CD4-positive, alpha-beta T cell treated with Interleukin-15 for 1 hour (primary cell): ENCODE measurements at regions not wholly inside any gene's neighbourhood (a gene's known extent, or its start where the extent isn't known, plus 50 kb on each side); places are given as distances from the start of the nearest gene placed in this dataset.

Source experiments
- DNase-seq: peaks from one replicate; pipeline ENCODE4 v3.0.0-alpha.2; 2020

DNA sequence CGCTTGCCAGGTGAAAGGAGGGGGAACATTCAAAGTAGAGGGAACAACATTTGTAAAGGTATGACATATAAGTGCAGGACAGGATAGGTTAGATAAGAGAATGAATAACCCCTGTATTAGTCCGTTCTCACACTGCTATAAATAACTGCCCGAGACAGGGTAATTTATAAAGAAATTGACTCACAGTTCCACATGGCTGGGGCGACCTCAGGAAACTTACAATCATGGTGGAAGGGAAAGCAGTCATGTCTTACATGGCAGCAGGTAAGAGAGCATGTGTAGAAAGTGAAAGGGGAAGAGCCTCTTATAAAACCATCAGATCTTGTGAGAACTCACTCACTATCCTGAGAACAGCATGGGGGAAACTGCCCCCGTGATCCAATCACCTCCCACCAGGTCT lies 223.8 kb downstream of the SOX9 start:
- no peak for DNase-seq

DNA sequence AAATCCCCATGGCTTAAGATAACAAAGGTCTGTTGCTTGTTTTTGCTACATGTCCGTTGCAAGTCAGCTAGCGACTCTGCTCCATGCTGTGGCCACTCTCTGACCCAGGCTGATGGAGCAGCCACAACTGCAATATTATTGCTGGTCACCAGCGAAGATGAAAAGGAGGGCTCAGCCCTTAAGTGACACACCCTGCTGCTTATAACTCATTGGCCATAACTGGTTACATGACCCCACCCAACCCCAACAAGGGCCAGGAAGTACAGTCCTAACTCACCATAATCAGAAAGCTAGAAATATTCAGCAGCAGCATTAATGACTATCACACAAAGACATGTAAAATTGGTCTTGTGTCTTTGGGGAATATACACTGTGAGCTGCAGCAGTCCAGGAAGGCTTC lies 224.3 kb downstream of the SOX9 start:
- DNase-seq, result no peak

DNA sequence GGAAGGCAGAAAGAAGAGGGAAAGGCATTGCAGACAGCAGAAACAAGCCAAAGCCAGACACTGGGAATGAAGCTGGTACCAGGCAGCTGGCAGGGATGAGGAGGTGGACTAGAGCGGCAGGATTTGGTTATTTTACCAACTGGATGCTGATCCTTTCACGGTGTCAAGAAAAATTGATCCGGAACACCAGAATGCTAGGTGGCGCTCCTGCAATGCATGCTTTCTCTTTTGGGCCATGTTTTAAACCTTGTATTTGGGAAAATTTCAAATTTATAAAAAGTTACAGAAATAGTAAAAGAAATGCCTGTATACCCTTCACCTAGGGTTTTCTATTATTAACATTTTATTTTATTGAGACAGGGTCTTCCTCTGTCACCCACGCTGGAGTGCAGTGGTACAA lies 224.7 kb downstream of the SOX9 start:
- no peak for DNase-seq

DNA sequence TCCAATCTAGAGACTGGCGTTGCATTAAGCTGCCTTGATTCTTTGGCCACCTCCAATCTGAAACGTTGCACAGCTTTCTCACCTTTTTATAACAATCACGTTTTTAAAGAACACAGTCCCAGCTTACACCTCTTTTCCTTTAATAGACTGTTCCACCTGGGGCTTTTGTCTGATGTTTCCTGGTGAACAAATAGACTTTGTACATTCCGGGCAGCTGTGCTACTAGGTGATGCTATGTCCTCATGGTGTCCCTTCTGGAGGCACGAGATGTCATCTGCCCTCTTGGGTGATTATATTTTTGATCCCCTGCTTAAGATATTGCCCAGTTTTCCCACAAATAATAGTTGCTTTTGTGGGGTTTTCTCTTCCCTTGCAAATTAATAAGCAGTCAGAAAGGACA lies 225.5 kb downstream of the SOX9 start:
- no peak for DNase-seq

DNA sequence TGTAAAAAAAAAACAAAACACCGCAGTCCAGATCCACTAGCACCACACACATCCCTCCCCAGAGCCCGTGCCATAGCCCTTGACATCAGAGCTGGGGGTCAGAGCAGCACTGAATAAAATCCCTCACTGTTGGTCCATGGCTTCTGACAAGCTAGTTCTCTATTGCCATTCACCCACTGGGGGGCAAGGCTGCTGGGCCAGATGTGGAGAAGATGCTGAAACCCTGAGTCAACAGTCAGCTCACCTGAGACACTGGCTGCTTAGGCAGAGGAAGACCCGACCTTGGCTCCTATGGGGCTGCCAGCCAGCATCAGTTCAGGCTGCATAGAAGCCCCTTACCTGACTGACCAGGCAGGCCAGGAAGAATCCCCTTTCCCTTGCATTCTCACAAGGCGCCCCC lies 228.2 kb downstream of the SOX9 start:
- DNase-seq, result no peak

DNA sequence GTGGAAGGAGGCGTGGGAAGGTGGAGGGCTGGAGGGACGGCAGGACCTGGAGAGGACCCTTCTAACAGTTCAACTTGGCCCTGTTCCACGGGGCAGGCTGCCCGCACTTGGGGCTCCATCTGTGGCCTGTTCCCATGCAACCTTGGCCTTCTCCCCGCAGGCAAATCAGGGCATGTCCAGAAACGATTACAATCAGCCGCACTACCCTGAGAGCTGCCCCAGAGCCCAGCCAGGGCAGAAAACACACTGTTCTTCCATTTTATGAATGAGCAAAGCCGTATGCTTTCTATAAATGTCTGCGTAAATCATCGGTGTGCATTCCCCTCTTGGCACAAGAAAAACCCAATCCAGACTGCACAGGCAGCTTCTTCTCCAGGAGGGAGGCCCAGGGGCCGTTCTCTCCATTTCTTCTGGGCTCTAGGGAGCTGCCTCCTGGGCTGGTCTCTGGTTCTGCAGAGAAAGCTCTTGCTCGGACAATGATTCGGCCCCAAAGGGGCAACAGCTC lies 228.7 kb downstream of the SOX9 start:
- no peak for DNase-seq

DNA sequence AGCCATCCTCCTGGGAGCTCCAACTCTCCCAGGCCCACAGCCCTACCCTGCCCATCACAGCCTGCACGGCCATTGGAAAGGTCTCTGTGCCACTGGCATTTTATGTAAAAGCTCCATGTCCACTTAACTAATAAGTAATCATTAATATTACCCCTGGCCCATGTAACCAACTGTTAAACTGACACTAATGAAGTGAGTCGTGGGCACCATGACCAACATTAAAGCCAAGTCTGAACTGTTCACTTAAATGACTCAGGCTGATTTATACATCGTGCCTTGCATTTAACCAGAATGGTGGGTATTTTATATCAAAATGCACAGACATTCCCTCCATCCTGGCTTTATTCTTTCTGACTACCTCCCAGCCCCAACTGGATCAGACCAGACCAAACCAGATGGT lies 229.3 kb downstream of the SOX9 start:
- no peak for DNase-seq

DNA sequence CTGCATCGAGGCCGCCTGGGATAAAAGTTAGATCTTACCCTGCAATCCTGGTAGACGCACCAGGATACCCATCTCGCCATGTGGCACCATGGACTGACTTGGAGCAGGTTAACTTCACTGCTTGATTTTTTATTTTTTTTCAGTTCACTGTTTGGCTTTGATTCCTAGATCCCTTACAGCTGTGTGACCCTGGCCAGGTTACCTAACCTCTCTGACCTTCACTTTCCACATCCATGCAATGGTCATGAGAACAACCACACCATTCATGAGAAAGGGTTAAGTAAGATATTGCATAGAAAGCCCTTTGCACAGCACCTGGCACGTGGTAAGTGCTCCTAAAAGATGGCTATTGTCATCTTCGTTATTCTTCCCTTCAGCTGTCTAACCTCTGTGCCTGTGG lies 230.5 kb downstream of the SOX9 start:
- no peak for DNase-seq

DNA sequence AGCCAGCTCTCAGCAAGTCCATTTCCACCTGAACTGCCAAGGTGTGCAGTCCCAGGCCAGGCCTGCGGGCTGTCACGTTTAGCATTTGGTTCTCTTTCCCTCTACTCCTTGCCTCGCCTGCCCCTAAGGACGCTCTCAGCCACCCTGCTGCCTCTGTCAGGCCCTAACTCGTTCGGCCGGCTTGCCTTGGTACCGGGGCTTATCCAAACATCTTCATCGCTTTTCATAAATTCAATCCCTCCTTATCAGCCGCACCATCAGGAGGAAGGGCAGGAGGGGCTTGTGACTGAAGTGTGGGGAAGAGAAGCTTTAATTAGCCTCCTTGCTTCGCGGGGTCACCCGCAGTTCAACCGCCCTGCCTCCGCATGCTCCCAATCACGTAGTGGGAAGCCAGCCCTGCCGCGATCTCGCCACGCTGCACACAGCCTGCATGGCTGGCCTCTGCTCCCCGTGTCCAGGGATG lies 231.1 kb downstream of the SOX9 start:
- no peak for DNase-seq

DNA sequence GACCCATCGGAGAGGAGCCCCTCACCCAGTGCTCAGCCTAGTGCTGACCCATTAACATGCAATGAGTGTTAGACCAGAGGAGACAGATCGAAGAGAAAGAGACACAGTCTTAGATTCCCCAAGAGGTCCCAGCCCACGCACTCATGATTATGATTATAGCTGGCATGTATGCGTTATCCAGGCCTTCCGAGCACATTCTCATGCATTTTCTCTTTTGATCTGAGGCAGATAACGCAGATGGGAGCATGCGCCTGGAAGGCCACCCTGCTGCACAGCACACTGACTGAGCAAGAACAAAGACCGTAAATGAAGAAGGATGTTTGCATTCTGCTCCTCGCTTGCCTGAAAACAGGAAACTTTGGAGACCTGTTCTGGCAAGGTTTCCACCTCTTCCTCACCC lies 232.7 kb downstream of the SOX9 start:
- DNase-seq, result no peak

DNA sequence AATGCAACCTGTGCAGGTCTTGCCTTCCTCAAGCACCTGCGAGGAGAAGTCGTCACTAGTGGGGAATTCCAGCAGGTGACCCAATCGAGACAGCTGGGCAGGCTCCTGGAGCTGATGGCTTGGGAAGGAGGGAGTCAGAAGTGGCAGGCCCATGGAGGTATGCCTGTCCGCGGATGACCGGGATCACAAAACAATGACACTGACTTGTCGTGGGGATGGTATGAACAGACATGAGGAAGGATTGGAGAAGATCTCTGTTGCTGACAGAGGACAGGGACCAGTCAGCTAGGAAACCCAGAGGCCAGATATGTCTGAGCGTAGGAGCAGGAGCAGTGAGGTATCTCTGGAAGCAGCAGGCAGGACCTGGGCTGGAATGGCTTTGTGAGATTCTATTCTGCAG lies 233.3 kb downstream of the SOX9 start:
- no peak for DNase-seq

DNA sequence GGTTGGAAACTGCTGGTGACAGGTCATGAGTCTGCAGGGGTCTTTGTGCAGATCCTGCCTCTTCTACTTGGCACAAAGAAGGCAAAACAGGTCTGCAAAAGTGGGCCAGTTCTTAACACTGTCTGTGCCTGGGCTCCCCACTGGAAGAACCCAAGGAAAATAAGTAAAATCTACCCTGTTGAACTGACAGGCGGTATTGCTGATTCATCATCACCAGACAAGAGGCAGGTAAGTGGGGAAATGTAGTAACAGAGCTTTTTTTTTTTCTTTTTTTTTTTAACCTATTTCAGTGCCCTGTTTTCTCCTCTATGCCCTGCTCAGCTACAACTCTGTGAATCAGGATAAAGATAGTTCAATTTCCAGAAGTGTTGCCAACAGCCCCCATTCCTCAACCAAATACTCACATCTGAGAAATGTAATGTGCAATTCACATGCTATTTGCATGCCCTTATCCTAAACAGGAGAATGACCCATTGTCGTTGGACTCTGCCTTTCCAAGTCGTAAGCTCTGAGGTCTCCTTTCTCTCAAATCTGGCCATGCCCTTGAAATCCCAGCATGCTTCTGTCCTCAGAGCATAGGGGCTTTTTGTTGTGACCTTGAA lies 237.0 kb downstream of the SOX9 start:
- no peak for DNase-seq

DNA sequence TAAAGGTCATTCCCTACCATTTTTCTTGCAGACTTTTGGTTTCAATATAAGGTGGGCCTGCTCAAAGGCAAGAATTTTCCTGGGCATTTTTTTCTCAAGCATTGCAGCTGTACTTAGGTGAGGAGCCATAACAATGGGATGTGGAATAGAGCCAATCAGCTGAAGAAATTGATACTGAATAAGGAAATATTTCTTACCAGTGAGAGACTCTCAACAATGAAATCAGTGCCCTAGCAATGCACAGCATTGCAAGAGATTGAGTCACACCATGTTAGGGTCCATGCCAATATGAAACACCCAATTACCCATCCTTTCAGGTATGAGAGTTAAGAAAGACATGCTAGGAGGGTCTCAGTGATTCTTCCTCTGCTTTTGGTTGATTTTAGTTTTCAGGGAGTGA lies 237.6 kb downstream of the SOX9 start:
- DNase-seq, result no peak

DNA sequence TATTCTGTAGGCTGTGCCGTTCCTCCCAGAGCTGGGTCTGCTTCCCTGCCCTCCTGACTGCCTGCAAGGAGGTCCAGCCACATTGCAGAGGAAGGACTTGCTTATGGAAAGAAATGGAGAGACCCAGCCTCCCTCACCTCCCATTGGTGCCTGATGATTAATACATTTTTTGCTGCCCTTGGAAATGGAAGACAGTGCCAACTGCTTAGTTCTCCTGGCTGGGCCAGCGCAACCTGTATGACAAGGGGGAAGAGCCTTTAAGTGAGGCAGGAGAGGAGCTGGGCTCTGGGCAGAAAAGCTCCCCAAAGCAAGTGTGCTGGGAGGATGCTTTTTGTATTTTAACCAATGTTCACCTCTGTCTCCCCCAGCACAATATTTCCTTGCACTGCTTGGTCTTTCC lies 238.5 kb downstream of the SOX9 start:
- no peak for DNase-seq

DNA sequence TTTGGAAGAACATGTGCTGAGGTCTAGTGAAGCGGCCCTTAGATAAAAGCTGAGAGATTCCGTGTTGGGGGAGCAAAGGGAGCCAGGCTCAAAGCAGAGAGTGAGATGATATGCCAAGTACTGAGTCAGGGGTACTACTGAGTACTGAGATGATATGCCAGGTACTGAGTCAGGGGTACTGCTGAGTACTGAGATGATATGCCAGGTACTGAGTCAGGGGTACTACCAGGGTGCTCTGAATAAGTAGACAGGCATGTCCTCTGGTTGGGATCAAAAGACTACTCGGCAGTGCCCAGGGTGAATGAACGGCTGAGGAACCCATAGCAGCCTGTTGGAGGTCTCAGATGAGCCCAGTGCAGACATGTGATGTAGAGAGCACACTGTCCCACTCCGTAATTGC lies 239.0 kb downstream of the SOX9 start:
- DNase-seq, result no peak

DNA sequence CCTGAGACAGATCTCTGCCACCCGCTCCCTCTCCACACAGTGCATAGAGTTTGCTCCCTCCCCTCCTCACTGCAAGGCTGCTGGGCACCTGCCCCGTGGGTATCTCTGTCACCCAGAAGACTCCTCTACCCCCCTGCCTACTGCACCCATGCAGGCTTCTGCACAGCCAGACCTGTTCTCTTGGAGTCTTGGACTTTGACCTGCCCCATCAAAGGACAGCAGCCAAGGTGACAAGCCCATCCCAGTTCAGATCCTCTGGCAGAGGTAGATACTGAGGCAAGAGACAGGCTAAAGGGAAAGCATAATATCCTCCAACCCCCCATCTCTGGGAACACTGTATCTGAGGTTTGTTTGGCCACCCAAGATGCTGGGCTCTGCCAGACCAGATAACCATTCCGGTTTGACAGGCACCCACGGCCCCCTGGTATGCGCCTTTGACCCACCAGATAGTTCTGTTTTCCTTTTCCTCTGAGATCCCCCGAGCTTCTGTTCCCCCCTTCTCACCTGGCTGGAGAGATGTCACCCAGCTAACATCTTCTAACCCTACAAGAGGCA lies 239.6 kb downstream of the SOX9 start:
- no peak for DNase-seq

DNA sequence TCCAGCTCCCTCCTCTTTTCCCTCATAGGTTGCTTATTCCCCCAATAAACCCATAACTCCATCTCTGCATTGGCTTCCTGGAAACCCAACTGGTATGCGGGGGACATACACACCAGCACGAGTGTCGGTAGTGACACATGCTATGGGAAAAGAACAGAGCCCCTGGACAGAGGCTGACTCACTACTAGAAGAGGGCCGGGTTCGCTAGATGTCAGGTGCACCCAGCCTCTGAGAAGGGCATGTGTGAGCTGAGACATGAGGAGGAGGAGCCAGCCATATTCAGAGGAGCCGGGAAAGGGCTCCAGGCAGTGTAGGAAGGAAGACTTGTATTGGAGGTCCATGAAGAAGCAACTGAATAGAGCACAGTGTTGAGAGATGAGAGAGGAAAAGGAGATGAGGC lies 241.1 kb downstream of the SOX9 start:
- DNase-seq, result no peak

DNA sequence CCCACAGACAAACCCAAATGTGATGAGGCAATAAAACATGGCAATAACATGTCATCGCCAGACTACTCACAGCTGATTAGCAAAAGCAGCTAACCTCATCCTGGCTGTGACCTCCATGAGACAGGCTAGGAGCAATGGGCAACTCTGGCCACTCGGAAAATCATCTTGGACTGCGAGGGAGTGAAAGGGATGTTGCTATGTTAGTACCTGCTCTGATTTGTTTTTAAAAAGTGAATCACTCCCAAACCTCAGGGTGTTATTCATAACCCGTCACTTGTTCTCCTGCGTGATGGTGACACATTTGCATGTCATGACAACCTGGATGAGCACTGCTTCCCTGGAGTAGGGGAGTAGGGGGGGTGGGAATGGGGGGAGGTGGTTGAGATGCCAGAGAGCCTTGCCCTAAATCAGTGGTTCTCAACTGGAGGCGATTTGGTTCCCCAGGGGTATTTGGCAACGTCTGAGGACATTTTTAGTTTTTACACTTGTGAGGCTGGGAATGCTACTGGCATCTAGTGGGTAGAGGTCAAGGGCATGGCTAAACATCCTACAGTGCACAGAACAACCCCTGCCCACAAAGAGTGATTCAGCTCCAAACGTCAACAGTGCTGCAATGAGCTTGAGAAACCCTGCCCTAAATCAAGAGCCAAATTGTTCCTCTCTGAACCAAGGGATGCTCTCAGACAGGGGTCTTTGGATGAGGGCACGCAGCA lies 241.7 kb downstream of the SOX9 start:
- no peak for DNase-seq

DNA sequence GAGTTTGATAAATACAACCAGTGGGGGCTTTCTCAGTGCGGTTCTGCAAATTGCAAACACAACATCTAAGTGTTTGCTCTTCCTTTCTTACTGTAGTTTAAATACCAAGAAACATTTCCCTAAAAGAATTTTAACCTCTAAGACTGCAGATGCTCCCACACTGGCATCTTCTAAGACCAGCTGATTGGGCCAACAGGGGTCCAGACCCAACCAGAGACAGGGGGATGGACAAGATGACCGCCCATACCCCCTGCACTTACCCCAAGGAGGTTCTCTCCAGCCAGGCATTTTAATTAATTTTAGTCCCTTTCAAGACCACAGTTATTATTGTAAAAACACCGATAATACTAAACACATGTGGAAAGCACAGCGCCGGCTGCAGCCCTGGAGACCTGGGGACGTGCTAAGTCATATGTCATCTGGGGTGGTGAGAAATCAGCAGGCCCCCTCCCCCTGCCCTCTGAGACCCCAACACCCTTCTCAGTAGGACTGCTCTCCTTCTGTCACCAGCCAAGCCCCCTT lies 242.3 kb downstream of the SOX9 start:
- DNase-seq, result no peak

DNA sequence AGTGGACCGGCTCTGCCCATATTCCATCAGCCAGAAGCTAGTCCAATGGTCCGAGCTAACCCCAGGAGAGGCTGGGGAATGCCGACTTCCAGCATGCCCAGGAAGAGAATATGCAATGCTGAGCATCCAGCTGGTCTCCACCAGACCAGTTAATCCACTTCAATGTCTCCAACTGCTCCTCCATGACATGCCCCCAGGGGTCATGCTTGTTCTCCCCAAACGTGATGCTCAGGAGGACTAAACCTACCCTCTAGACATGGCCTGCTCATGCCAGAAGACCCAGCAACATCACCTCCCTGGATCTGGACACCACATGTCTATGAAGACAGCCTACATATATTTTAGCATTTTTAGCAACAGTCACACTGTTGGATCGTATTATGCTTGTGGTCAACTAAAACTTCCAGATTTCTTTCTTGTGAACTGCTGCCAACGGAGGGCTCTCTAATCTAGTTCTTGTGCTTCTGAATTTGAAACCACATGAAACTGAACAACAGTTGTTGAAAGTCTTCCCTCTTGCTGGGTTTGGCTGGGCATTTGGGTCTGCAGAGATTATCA lies 245.1 kb downstream of the SOX9 start:
- no peak for DNase-seq

DNA sequence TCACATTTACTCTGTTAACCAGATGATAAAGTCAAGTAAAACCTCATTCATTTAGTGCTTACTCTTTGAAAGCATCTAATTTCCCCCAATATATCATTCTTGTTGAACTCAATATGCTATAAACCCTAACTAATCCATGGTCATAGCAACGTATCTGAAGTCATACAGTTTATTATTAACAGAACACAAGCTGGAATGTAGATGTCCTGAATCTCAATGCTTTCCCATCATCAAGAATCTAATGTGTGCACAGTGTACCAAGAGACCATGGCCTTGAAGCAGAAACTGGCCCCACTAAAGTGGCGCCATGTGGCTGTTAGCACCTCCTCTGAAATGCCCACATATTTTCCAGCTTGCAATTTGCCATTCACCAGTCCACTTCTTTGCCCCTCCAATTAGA lies 245.8 kb downstream of the SOX9 start:
- DNase-seq, result no peak

DNA sequence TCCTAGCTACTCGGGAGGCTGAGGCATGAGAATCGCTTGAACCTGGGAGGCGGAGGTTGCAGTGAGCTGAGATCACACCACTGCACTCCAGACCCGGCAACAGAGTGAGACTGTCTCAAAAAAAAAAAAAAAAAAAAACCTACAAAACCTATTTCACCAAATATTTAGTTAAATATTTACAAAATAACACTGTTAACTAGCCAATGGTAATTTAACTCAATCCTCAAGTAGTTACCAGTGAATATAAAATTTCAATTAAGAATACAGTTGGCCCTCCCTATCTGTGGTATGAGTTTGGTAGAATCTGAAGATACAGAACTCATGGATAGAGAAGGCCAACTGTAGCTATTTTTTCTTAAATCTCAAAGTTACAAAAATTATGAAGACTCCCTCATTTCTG lies 247.4 kb downstream of the SOX9 start:
- no peak for DNase-seq

DNA sequence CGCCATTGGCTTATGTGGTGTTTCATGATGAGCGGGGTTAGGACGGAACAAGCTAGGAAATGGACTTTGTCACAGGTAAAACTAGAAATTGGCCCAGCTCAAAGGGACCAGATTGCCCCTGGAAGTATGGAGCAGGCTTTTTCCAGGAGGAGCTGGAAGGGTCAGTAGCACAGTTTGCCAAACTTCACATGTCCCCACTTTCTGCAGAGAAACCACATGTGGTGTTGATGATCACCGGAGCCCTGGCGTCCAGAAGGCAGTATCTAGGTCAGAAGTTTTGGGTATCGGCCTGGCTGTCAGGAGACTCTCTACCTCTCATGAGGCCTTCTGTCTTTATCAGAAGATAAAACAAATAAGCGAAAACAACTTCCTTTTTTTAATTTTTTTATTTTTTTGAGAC lies 248.5 kb downstream of the SOX9 start:
- no peak for DNase-seq

DNA sequence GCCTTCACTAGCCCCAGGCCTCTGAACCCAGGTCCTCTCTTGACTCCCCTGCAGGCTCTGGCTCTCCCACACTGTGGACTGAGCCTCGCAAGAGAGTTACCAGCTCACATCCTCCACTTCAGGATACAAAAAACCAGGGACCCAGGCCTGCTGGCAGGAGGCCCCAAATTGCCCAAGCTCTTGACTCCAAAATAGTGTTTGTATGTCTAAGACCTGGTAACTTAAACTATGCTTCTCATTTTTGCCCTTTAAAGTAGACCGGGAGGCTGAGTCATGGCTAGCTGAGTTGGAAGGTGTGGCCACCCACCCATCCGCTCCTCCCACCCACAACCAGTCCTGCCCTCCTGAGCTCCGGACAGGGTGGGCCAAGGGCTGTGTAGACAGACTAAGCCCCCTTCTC lies 250.0 kb downstream of the SOX9 start:
- no peak for DNase-seq
